Progenitor cell of endocrine pancreas (in vitro differentiated cells): ENCODE measurements at regions not wholly inside any gene's neighbourhood (a gene's known extent, or its start where the extent isn't known, plus 50 kb on each side); places are given as distances from the start of the nearest gene placed in this dataset.

Experiments used
- DNase-seq: peaks from one replicate; pipeline ENCODE4 v3.0.0; 2021; ENCODE audit warnings: low spot score; ENCODE audit not compliant: unreplicated experiment
- H3K27ac Mint-ChIP-seq: 2 replicates; pipeline ENCODE4 v1.8.0; 2021; ENCODE audit warnings: mild to moderate bottlenecking, moderate library complexity, mixed read lengths
- H3K27me3 Mint-ChIP-seq: 2 replicates; pipeline ENCODE4 v1.8.0; 2021; ENCODE audit warnings: mixed read lengths
- H3K36me3 Mint-ChIP-seq: 2 replicates; pipeline ENCODE4 v1.8.0; 2022; ENCODE audit warnings: mixed read lengths; ENCODE audit not compliant: insufficient read depth
- H3K4me1 Mint-ChIP-seq: 2 replicates; pipeline ENCODE4 v1.8.0; 2021; ENCODE audit warnings: low read depth, mixed read lengths
- H3K4me3 Mint-ChIP-seq: 2 replicates; pipeline ENCODE4 v1.8.0; 2021; ENCODE audit warnings: low read depth, mild to moderate bottlenecking, moderate library complexity, mixed read lengths
- H3K9me3 Mint-ChIP-seq: 2 replicates; pipeline ENCODE4 v1.8.0; 2021; ENCODE audit warnings: low read depth, mixed read lengths
- TF ChIP-seq, protein P1 (sequence below): fragments of 200-600 bp; sonication (generic); IDR thresholded peaks from one replicate; pipeline ENCODE4 v1.5.0; 2021; ENCODE audit warnings: antibody characterized with exemption, mild to moderate bottlenecking; ENCODE audit not compliant: unreplicated experiment

DNA sequence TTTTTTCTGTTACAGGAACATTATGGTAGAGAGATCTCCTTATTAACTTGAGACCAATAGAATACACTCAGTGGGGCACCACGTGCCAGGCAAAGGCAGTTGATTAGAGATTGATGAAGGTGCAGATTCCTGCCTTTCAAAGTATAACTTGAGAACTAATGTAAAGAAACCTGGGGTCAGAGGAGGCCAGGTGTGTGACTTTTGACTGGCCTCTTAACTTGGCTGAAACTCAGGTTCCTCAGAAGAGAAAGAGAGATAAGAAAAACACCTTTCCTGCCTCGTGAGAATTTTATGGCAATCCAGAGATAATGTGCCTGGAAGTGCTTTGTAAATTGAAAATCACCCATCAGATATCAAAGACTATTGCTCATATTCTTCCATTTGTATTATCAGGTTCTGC lies 110.7 kb upstream of the GZMB start:
- Mint-ChIP-seq H3K27ac (no peak overlapping the region), H3K27me3 (peaks cover 3% of the 10 kb centered on the region), H3K4me1 (no peaks in the 10 kb centered on the region), H3K9me3 (peaks cover 16% of the 10 kb centered on the region), H3K4me3 (no peak overlapping the region), H3K36me3 (no peaks in the 10 kb centered on the region)
- TF ChIP-seq, protein P1, sequence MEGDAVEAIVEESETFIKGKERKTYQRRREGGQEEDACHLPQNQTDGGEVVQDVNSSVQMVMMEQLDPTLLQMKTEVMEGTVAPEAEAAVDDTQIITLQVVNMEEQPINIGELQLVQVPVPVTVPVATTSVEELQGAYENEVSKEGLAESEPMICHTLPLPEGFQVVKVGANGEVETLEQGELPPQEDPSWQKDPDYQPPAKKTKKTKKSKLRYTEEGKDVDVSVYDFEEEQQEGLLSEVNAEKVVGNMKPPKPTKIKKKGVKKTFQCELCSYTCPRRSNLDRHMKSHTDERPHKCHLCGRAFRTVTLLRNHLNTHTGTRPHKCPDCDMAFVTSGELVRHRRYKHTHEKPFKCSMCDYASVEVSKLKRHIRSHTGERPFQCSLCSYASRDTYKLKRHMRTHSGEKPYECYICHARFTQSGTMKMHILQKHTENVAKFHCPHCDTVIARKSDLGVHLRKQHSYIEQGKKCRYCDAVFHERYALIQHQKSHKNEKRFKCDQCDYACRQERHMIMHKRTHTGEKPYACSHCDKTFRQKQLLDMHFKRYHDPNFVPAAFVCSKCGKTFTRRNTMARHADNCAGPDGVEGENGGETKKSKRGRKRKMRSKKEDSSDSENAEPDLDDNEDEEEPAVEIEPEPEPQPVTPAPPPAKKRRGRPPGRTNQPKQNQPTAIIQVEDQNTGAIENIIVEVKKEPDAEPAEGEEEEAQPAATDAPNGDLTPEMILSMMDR: no peak
- DNase-seq: no peak

DNA sequence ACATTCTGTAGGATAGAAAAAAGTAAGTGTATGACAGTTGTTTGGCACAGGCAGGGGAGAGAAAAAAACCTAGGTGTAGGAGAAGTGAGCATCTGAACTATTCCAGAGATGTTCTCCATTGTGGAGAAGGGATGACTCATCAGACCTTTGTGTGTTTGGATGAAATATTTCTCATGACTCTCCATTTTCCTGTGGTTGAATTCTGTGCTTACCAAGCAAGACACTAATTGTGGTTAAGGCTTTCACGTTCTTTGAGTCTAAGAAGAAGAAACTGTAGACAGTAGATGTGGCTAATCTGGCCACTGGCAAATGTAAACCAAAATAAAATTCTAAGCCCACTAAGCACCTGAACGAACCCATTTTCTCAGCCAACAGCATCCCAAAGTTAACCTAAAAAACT lies 107.9 kb upstream of the GZMB start:
- H3K27me3 Mint-ChIP-seq: peaks cover 2% of the 10 kb centered on the region
- H3K9me3 Mint-ChIP-seq: peaks cover 3% of the 10 kb centered on the region
- TF ChIP-seq, protein P1: no peak
- no peak overlapping the region for H3K27ac Mint-ChIP-seq
- H3K4me1 Mint-ChIP-seq: no peaks in the 10 kb centered on the region
- H3K36me3 Mint-ChIP-seq: no peaks in the 10 kb centered on the region
- no peak for DNase-seq
- no peak overlapping the region for H3K4me3 Mint-ChIP-seq

DNA sequence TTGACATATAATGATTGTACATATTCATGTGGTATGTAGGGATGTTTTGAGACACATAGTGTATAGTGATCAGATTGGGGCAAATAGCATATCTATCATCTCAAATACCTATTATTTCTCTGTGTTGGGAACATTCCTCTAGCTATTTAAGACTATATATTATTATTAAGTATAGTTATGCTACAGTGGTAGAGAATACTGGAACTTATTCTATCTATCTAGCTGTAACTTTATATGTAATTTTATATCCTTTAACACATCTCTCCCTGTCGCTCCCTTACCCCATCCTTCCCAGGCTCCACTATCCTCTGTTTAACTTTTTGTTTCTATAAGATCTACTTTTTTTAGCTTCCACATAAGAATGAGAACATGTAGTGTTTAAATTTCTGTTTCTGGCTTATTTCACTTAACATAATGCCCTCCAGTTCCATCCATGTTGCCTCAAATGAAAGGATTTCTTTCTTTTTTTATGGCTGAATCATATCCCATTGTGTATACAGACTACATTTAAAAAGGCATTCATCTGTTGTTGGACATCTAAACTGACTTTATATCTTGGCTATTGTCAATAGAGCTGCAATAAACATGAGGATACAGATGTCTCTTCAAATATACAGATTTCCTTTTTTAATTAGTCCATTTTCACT lies 102.1 kb upstream of the GZMB start:
- TF ChIP-seq, protein P1: no peak
- Mint-ChIP-seq H3K27me3 (peaks cover 2% of the 10 kb centered on the region), H3K4me1 (no peaks in the 10 kb centered on the region), H3K4me3 (no peak overlapping the region), H3K9me3 (no peaks in the 10 kb centered on the region), H3K36me3 (no peaks in the 10 kb centered on the region), H3K27ac (no peak overlapping the region)
- DNase-seq: no peak

DNA sequence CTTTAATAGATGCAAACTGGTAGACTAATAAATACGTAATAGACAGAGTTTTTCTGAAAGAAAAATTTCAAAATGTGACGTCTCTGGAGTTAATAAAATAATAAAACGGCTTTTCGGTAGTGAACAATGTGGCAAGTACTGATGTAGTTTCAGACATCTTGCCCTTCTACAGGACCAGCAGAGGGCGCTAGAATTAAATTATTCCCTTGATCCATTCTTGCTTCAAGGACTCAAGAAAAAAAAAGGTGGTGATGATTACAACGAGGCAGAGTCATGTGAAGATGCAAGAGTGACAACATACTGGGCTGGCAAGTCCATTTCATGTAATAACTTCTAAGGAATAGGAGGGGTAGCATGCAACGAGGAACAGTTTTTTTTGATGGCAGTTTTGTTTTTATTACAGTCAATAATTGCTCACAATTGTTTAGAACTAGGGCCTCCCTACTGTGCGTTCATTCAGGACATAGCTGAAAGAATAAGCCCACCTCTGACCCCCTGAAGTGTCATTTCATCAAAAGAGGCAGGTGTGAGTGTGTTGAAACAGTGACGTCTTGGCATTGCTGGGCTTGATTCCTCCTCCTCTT lies 101.0 kb upstream of the GZMB start:
- TF ChIP-seq, protein P1: peak; percentile 87
- no peak overlapping the region for H3K27ac Mint-ChIP-seq
- H3K27me3 Mint-ChIP-seq: peaks cover 2% of the 10 kb centered on the region
- DNase-seq: peak; percentile 21
- H3K4me1 Mint-ChIP-seq: no peaks in the 10 kb centered on the region
- H3K4me3 Mint-ChIP-seq: no peak overlapping the region
- H3K9me3 Mint-ChIP-seq: no peaks in the 10 kb centered on the region
- no peaks in the 10 kb centered on the region for H3K36me3 Mint-ChIP-seq

DNA sequence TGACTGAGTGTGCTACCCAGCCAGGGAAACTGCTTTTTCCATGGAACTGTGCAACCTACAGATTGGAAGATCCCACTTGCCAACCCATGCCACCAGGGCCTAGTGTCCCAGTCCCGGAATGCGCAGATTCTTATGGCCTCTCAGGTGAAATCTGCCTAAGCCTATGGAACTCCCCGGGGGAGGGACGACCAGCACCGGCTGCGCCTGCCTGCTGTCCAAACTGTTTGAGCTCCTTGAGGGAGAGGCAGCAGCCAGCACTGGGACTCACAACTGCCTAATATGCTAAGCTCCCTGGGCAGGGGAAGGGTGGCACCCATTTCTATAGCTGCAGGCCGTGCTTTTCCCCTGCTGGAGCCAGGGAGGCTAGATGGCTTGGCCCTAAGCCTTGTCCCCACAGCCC lies 92.5 kb upstream of the GZMB start:
- DNase-seq: no peak
- no peaks in the 10 kb centered on the region for H3K36me3 Mint-ChIP-seq
- no peak overlapping the region for H3K4me3 Mint-ChIP-seq
- H3K9me3 Mint-ChIP-seq: peaks cover 8% of the 10 kb centered on the region
- H3K27me3 Mint-ChIP-seq: peaks cover 25% of the 10 kb centered on the region
- no peak overlapping the region for H3K27ac Mint-ChIP-seq
- H3K4me1 Mint-ChIP-seq: no peaks in the 10 kb centered on the region
- TF ChIP-seq, protein P1: no peak
